H9 (cell line): ENCODE measurements at regions not wholly inside any gene's neighbourhood (a gene's known extent, or its start where the extent isn't known, plus 50 kb on each side); places are given as distances from the start of the nearest gene placed in this dataset.

Source experiments
- DNase-seq: peaks from one replicate; pipeline ENCODE4 v3.0.0-alpha.2; 2017
- H2AFZ ChIP-seq: one replicate; pipeline ENCODE4 v1.6.1; 2013; ENCODE audit warnings: mild to moderate bottlenecking, low read length, control low read depth, moderate library complexity
- H2AK5ac ChIP-seq: 2 replicates; pipeline ENCODE4 v1.6.1; 2013; ENCODE audit warnings: low read length, control low read depth, mixed read lengths; ENCODE audit not compliant: insufficient read length
- H2BK120ac ChIP-seq: one replicate; pipeline ENCODE4 v1.6.1; 2013; ENCODE audit warnings: low read depth, mild to moderate bottlenecking, low read length, control low read depth, inconsistent platforms; ENCODE audit not compliant: poor library complexity, severe bottlenecking
- H2BK12ac ChIP-seq: 2 replicates; pipeline ENCODE4 v1.6.1; 2013; ENCODE audit warnings: low read length, control low read depth, mixed read lengths, low read depth; ENCODE audit not compliant: insufficient read length
- H2BK15ac ChIP-seq: 2 replicates; pipeline ENCODE4 v1.6.1; 2013; ENCODE audit warnings: low read depth, low read length, control low read depth
- H2BK20ac ChIP-seq: one replicate; pipeline ENCODE4 v1.6.1; 2013; ENCODE audit warnings: low read depth, mild to moderate bottlenecking, low read length, control low read depth, inconsistent platforms; ENCODE audit not compliant: poor library complexity, severe bottlenecking
- H2BK5ac ChIP-seq: 2 replicates; pipeline ENCODE4 v1.6.1; 2013; ENCODE audit warnings: low read length, control low read depth, mixed read lengths; ENCODE audit not compliant: insufficient read length
- H3K14ac ChIP-seq: 2 replicates; pipeline ENCODE4 v1.6.1; 2013; ENCODE audit warnings: low read length, control low read depth; ENCODE audit not compliant: insufficient read depth
- H3K18ac ChIP-seq: 2 replicates; pipeline ENCODE4 v1.6.1; 2013; ENCODE audit warnings: low read depth, mild to moderate bottlenecking, mixed read lengths, low read length, control low read depth; ENCODE audit not compliant: insufficient read length
- H3K23ac ChIP-seq: 2 replicates; pipeline ENCODE4 v1.6.1; 2013; ENCODE audit warnings: low read length, control low read depth, mixed read lengths, low read depth; ENCODE audit not compliant: insufficient read length
- H3K23me2 ChIP-seq: 2 replicates; pipeline ENCODE4 v1.6.1; 2013; ENCODE audit warnings: low read depth, mild to moderate bottlenecking, mixed read lengths, low read length, control low read depth; ENCODE audit not compliant: insufficient read length, poor library complexity, severe bottlenecking
- H3K27ac ChIP-seq: 2 replicates; pipeline ENCODE4 v1.5.1; 2013; ENCODE audit warnings: low read length, control low read depth, mixed read lengths, low read depth; ENCODE audit not compliant: insufficient read length
- H3K27me3 ChIP-seq: 2 replicates; pipeline ENCODE4 v1.6.1; 2013; ENCODE audit warnings: low read length, control low read depth, inconsistent platforms; ENCODE audit not compliant: insufficient read depth
- H3K4ac ChIP-seq: 2 replicates; pipeline ENCODE4 v1.6.1; 2013; ENCODE audit warnings: low read depth, mild to moderate bottlenecking, control low read depth, inconsistent platforms, low read length, moderate library complexity
- H3K4me1 ChIP-seq: 2 replicates; pipeline ENCODE4 v1.6.1; 2013; ENCODE audit warnings: low read length, control low read depth, inconsistent platforms; ENCODE audit not compliant: insufficient read depth
- H3K4me2 ChIP-seq: 2 replicates; pipeline ENCODE4 v1.6.1; 2013; ENCODE audit warnings: low read length, control low read depth, mixed read lengths; ENCODE audit not compliant: insufficient read length, insufficient read depth
- H3K56ac ChIP-seq: 2 replicates; pipeline ENCODE4 v1.6.1; 2013; ENCODE audit warnings: low read depth, mild to moderate bottlenecking, mixed read lengths, low read length, control low read depth; ENCODE audit not compliant: insufficient read length
- H3K79me1 ChIP-seq: 2 replicates; pipeline ENCODE4 v1.6.1; 2013; ENCODE audit warnings: low read depth, mild to moderate bottlenecking, moderate library complexity, low read length, control low read depth, inconsistent platforms; ENCODE audit not compliant: insufficient read depth, poor library complexity, severe bottlenecking
- H3K79me2 ChIP-seq: 2 replicates; pipeline ENCODE4 v1.6.1; 2013; ENCODE audit warnings: low read length, control low read depth, inconsistent platforms; ENCODE audit not compliant: insufficient read depth
- H3K9ac ChIP-seq: 2 replicates; pipeline ENCODE4 v1.6.1; 2013; ENCODE audit warnings: low read length, control low read depth, mixed read lengths; ENCODE audit not compliant: insufficient read length; ENCODE audit errors: extremely low read depth
- H3K9me3 ChIP-seq: one replicate; pipeline ENCODE4 v1.6.1; 2013; ENCODE audit warnings: low read depth, low read length, inconsistent platforms; ENCODE audit not compliant: control insufficient read depth
- H3T11ph ChIP-seq: one replicate; pipeline ENCODE4 v1.6.1; 2013; ENCODE audit warnings: mild to moderate bottlenecking, low read length, control low read depth, inconsistent platforms
- H4K20me1 ChIP-seq: one replicate; pipeline ENCODE4 v1.6.1; 2013; ENCODE audit not compliant: control insufficient read depth, insufficient read length, insufficient read depth
- H4K5ac ChIP-seq: 2 replicates; pipeline ENCODE4 v1.6.1; 2013; ENCODE audit warnings: low read depth, mild to moderate bottlenecking, mixed read lengths, low read length, control low read depth; ENCODE audit not compliant: insufficient read length
- H4K8ac ChIP-seq: replicated peaks from 2 replicates; pipeline ENCODE4 v1.6.1; 2013; ENCODE audit warnings: low read length, control low read depth, mixed read lengths, low read depth; ENCODE audit not compliant: insufficient read length
- H4K91ac ChIP-seq: 2 replicates; pipeline ENCODE4 v1.6.1; 2013; ENCODE audit warnings: low read depth, mild to moderate bottlenecking, moderate library complexity, mixed read lengths, low read length, control low read depth; ENCODE audit not compliant: insufficient read length
- H3K27ac Mint-ChIP-seq, 3 experiments: 2 replicates in 2 of 3; 3 replicates in 1 of 3; pipeline ENCODE4 v1.8.0; 2020 to 2021; ENCODE audit warnings: mixed read lengths in 3 of 3, mild to moderate bottlenecking in 1 of 3, moderate library complexity in 1 of 3
- H3K27me3 Mint-ChIP-seq: 2 replicates; pipeline ENCODE4 v1.8.0; 2021; ENCODE audit warnings: low read depth, mild to moderate bottlenecking, moderate library complexity, mixed read lengths
- H3K36me3 Mint-ChIP-seq, 3 experiments: 2 replicates in 2 of 3; 3 replicates in 1 of 3; pipeline ENCODE4 v1.8.0; 2020 to 2021; ENCODE audit warnings: low read depth in 3 of 3, mixed read lengths in 3 of 3; ENCODE audit not compliant: insufficient read depth in 1 of 3
- H3K4me1 Mint-ChIP-seq, 2 experiments: 2 replicates each; pipeline ENCODE4 v1.8.0; 2020; ENCODE audit warnings: mixed read lengths in 2 of 2
- H3K4me3 Mint-ChIP-seq, 2 experiments: 2 replicates in 1 of 2; 3 replicates in 1 of 2; pipeline ENCODE4 v1.8.0; 2020 to 2021; ENCODE audit warnings: mild to moderate bottlenecking in 2 of 2, mixed read lengths in 2 of 2, moderate library complexity in 1 of 2
- H3K9me3 Mint-ChIP-seq, 2 experiments: 2 replicates in 1 of 2; 3 replicates in 1 of 2; pipeline ENCODE4 v1.8.0; 2020; ENCODE audit warnings: mild to moderate bottlenecking in 2 of 2, mixed read lengths in 2 of 2, moderate library complexity in 1 of 2
- CTCF ChIP-seq: fragments of 200-600 bp; sonication (generic); conservative IDR thresholded peaks from 3 replicates; pipeline ENCODE4 v1.8.0; 2021; ENCODE audit warnings: antibody characterized with exemption, mild to moderate bottlenecking
- WGBS: extraction: QIAGEN DNeasy Blood & Tissue Kit; methylation state at CpG from one replicate; pipeline ENCODE4 v1.1.7; 2013; ENCODE audit warnings: missing lambda C conversion rate, low lambda C conversion rate, mixed read lengths; ENCODE audit not compliant: insufficient read length; ENCODE audit errors: extremely low coverage; 5-methylcytosine and 5-hydroxymethylcytosine counted together

DNA sequence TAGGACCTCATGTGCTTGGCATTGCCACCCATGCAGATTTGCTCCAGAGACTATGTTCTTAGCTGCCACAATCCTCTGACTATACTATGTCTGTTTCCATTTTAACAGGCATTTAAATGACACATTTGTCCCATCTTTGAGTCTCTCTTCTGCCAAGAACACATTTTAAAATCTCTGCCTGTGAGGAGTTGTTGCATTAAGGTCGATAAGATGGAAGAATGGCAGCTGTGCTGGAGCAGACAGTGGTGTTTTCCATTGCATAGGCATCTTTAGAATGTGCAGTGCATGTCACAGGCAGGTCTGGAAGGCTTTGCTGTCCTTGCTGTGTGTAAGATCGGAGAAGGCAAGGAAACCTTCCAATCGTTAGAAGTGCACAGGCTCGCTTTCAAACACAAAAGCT, 70.9 kb upstream of the CELF2 start:
- Histone ChIP-seq H2BK120ac (no peak overlapping the region), H3K18ac (no peak overlapping the region), H3K27me3 (no peaks in the 10 kb centered on the region), H2BK15ac (no peak overlapping the region), H2BK5ac (no peak overlapping the region), H3K14ac (no peak overlapping the region), H2BK20ac (no peak overlapping the region), H3K9me3 (peaks cover 20% of the 10 kb centered on the region), H3T11ph (no peak overlapping the region), H4K91ac (no peak overlapping the region), H3K4me2 (no peak overlapping the region), H3K4me1 (no peaks in the 10 kb centered on the region), H3K79me2 (no peaks in the 10 kb centered on the region), H3K27ac (no peak overlapping the region), H3K23ac (no peak overlapping the region), H2BK12ac (no peak overlapping the region), H2AFZ (no peak overlapping the region), H3K56ac (no peak overlapping the region), H3K4ac (no peak overlapping the region), H3K79me1 (no peaks in the 10 kb centered on the region), H3K23me2 (no peaks in the 10 kb centered on the region), H3K9ac (no peak overlapping the region), H2AK5ac (no peak overlapping the region), H4K5ac (no peak overlapping the region), H4K8ac (no peak overlapping the region), H4K20me1 (no peaks in the 10 kb centered on the region)
- no CpG with 5 or more reads among the region's 4 CpGs for WGBS
- H3K27me3 Mint-ChIP-seq = no peaks in the 10 kb centered on the region; the same call in 1 of the 2 replicates
- H3K4me1 Mint-ChIP-seq = no peaks in the 10 kb centered on the region
- H3K27ac Mint-ChIP-seq = no peak overlapping the region
- H3K9me3 Mint-ChIP-seq = peaks cover 33 to 34% of the 10 kb centered on the region in 2 experiments
- no peak overlapping the region for H3K4me3 Mint-ChIP-seq
- no peak for TF ChIP-seq CTCF
- H3K36me3 Mint-ChIP-seq = peaks cover 13 to 26% (median 20%) of the 10 kb centered on the region in 3 experiments
- no peak for DNase-seq
